ENCODE measurements at regions not wholly inside any gene's neighbourhood (a gene's known extent, or its start where the extent isn't known, plus 50 kb on each side); places are given as distances from the start of the nearest gene placed in this dataset.
"Not testable (repeated sequence)": the region's sequence is repeated elsewhere in the genome, so short reads cannot be mapped to it uniquely, and the experiment has no call there.

GRCh38 chr20:7728338-7728737 is 211.9 kb downstream of the HAO1 start:
- DNase-seq = no peak

GRCh38 chr20:7734216-7734615 is 206.0 kb downstream of the HAO1 start:
- DNase-seq = no peak

GRCh38 chr20:7736336-7736735 is 203.9 kb downstream of the HAO1 start:
- DNase-seq = no peak

GRCh38 chr20:7741866-7742265 is 198.4 kb downstream of the HAO1 start:
- DNase-seq = no peak

GRCh38 chr20:7742479-7742878 is 197.8 kb downstream of the HAO1 start:
- DNase-seq = no peak

- no peak for DNase-seq
Observed at GRCh38 chr20:7744411-7744810, 195.8 kb downstream of the HAO1 start.

GRCh38 chr20:7748624-7749023 is 191.6 kb downstream of the HAO1 start:
- DNase-seq = no peak

GRCh38 chr20:7754102-7754501 is 186.2 kb downstream of the HAO1 start:
- DNase-seq = no peak

- no peak for DNase-seq
Observed at GRCh38 chr20:7758406-7758805, 181.9 kb downstream of the HAO1 start.

- no peak for DNase-seq
Observed at GRCh38 chr20:7760247-7761031, 179.8 kb downstream of the HAO1 start.

- DNase-seq = no peak
Observed at GRCh38 chr20:7765221-7765620, 175.0 kb downstream of the HAO1 start.

- DNase-seq = no peak
Observed at GRCh38 chr20:7770046-7770445, 170.2 kb downstream of the HAO1 start.

- no peak for DNase-seq
Observed at GRCh38 chr20:7770578-7770977, 169.7 kb downstream of the HAO1 start.

- no peak for DNase-seq
Observed at GRCh38 chr20:7772371-7772770, 167.9 kb downstream of the HAO1 start.

GRCh38 chr20:7773511-7773910 is 166.7 kb downstream of the HAO1 start:
- DNase-seq = no peak

GRCh38 chr20:7775072-7775471 is 165.2 kb downstream of the HAO1 start:
- DNase-seq = no peak

- no peak for DNase-seq
Observed at GRCh38 chr20:7776148-7776547, 164.1 kb downstream of the HAO1 start.

- no peak for DNase-seq
Observed at GRCh38 chr20:7790189-7790588, 150.1 kb downstream of the HAO1 start.

GRCh38 chr20:7792150-7792869 is 147.9 kb downstream of the HAO1 start:
- no peak for DNase-seq

- DNase-seq = no peak
Observed at GRCh38 chr20:7798176-7798575, 142.1 kb downstream of the HAO1 start.

- no peak for DNase-seq
Observed at GRCh38 chr20:7799862-7800261, 140.4 kb downstream of the HAO1 start.

GRCh38 chr20:7803411-7804151 is 136.7 kb downstream of the HAO1 start:
- DNase-seq = not testable (repeated sequence)

GRCh38 chr20:7806831-7807230 is 133.4 kb downstream of the HAO1 start:
- DNase-seq = no peak

- no peak for DNase-seq
Observed at GRCh38 chr20:7817286-7817685, 123.0 kb downstream of the HAO1 start.
